Colonic mucosa (tissue), 4 donors: ENCODE measurements at regions not wholly inside any gene's neighbourhood (a gene's known extent, or its start where the extent isn't known, plus 50 kb on each side); places are given as distances from the start of the nearest gene placed in this dataset.

Source experiments
- DNase-seq: peaks from one replicate; pipeline ENCODE4 v3.0.0-alpha.2; 2020
- H3K27ac ChIP-seq: fragments of 200-600 bp; one replicate; pipeline ENCODE4 v1.8.0; 2021
- H3K27me3 ChIP-seq: fragments of 200-600 bp; one replicate; pipeline ENCODE4 v1.8.0; 2021
- H3K36me3 ChIP-seq: fragments of 200-600 bp; one replicate; pipeline ENCODE4 v1.8.0; 2021
- H3K4me1 ChIP-seq: fragments of 200-600 bp; one replicate; pipeline ENCODE4 v1.8.0; 2021; ENCODE audit warnings: mild to moderate bottlenecking
- H3K4me3 ChIP-seq: fragments of 200-600 bp; one replicate; pipeline ENCODE4 v1.8.0; 2021
- H3K9ac ChIP-seq, 2 donors: one replicate each; pipeline ENCODE4 v1.7.0; 2013; ENCODE audit warnings: control low read depth in 2 of 2, low read depth in 2 of 2, low read length in 2 of 2
- H3K9me3 ChIP-seq: fragments of 200-600 bp; one replicate; pipeline ENCODE4 v1.8.0; 2021
- intact Hi-C: fragments of 100-400 bp; cut with DNase I; formaldehyde crosslinking; loops from one replicate; pipeline ENCODE4 v1.14.1; 2022
- TF ChIP-seq, protein P1 (sequence below): fragments of 200-600 bp; IDR thresholded peaks from one replicate; pipeline ENCODE4 v1.8.0; 2022; ENCODE audit warnings: antibody characterized with exemption, mild to moderate bottlenecking
- donor health status: healthy.
- donor health status: DM: no; HTN: no; CAD: no.
- donor health status: DM: no; HTN: no; CAD: no.

DNA sequence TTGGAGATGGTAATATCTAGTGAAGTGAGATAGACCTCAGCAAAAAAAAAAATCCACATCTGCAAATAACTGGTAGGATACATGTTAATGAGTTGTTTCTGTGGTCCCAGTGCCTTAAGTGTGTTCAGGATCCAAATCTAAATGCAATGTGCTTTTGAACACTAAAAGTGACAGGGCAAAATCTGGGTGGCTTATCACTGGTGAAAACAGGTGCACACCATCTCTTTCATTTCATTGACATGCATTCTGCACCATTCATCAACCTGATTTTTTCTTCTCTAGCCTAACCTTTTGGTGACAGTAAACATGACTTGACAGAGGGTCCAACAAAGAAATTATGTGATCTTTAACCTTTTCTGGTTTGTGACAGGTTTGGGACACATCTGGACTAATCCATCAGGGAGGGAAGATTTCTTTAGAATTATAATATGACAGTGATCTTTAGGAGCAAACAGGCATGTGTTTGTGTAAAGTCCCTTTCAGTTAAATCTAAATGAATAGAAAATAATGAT is 201.6 kb upstream of the NEGR1 start:
- no peaks in the 10 kb centered on the region for H3K36me3 ChIP-seq
- H3K4me1 ChIP-seq = no peaks in the 10 kb centered on the region
- no peak overlapping the region for H3K27ac ChIP-seq
- DNase-seq = no peak
- no peak overlapping the region for H3K4me3 ChIP-seq
- TF ChIP-seq, protein P1, sequence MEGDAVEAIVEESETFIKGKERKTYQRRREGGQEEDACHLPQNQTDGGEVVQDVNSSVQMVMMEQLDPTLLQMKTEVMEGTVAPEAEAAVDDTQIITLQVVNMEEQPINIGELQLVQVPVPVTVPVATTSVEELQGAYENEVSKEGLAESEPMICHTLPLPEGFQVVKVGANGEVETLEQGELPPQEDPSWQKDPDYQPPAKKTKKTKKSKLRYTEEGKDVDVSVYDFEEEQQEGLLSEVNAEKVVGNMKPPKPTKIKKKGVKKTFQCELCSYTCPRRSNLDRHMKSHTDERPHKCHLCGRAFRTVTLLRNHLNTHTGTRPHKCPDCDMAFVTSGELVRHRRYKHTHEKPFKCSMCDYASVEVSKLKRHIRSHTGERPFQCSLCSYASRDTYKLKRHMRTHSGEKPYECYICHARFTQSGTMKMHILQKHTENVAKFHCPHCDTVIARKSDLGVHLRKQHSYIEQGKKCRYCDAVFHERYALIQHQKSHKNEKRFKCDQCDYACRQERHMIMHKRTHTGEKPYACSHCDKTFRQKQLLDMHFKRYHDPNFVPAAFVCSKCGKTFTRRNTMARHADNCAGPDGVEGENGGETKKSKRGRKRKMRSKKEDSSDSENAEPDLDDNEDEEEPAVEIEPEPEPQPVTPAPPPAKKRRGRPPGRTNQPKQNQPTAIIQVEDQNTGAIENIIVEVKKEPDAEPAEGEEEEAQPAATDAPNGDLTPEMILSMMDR = no peak
- H3K9ac ChIP-seq = no peak overlapping the region
- H3K9me3 ChIP-seq = no peaks in the 10 kb centered on the region
- no peaks in the 10 kb centered on the region for H3K27me3 ChIP-seq
- intact Hi-C loops = no loop called here

GRCh38 chr1:72482736-72483413 is 200.5 kb upstream of the NEGR1 start:
- H3K27ac ChIP-seq = no peak overlapping the region
- no peak overlapping the region for H3K4me3 ChIP-seq
- H3K4me1 ChIP-seq = no peaks in the 10 kb centered on the region
- TF ChIP-seq, protein P1 = no peak
- H3K27me3 ChIP-seq = no peaks in the 10 kb centered on the region
- H3K36me3 ChIP-seq = no peaks in the 10 kb centered on the region
- no peak for DNase-seq
- H3K9ac ChIP-seq = no peak overlapping the region
- intact Hi-C loops = no loop called here
- no peaks in the 10 kb centered on the region for H3K9me3 ChIP-seq

DNA sequence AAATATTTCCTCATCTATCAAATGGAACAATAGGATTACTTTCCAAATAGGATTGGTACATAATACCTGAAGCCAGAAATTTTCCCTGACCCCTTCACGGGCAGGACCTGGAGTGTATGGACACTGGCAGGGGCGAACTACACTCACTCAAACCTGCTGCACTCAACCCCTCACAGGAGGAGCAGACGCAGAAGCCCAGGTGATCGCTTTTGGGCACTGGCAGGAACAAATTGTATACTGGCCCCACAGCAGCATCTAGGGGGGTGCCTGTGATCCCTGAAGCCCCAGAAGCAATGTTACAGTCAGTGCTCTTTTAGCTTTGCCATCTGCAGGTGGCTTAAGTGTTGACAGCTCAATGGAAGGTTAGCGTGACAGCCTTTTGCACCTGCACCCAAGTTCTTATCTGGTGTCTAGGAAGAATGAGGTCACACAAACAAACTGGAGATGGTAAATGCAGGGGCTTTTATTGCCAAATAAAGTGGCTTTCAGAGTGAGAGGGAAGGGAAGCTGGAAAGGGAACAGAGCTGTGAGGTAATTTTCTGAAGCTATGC is 199.2 kb upstream of the NEGR1 start:
- intact Hi-C loops = no loop called here
- no peak for DNase-seq
- H3K4me3 ChIP-seq = no peak overlapping the region
- no peaks in the 10 kb centered on the region for H3K27me3 ChIP-seq
- no peaks in the 10 kb centered on the region for H3K4me1 ChIP-seq
- H3K36me3 ChIP-seq = no peaks in the 10 kb centered on the region
- H3K27ac ChIP-seq = no peak overlapping the region
- no peak overlapping the region for H3K9ac ChIP-seq
- H3K9me3 ChIP-seq = no peaks in the 10 kb centered on the region
- TF ChIP-seq, protein P1 = no peak

DNA sequence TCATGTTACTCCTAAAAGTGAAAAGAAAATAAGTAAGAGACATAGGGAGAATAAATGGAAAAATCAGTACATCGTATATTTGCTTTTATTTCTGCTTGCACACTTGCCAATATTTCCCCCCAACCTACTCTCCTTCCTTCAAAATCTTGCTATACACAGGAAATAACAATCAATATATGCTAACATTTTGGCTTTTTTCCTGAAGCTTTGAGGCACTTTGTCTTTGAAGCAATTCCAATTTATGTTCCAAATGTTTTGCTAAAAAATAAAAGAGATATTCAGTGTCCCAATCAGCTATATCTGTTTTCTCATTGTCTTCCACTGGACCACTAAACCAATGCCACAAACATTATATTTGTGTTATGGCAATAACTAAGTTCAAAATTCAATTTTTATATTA is 184.0 kb upstream of the NEGR1 start:
- H3K9me3 ChIP-seq = no peaks in the 10 kb centered on the region
- H3K9ac ChIP-seq = no peak overlapping the region
- TF ChIP-seq, protein P1 = no peak
- no peaks in the 10 kb centered on the region for H3K36me3 ChIP-seq
- intact Hi-C loops = no loop called here
- DNase-seq = no peak
- no peak overlapping the region for H3K27ac ChIP-seq
- H3K4me1 ChIP-seq = no peaks in the 10 kb centered on the region
- no peak overlapping the region for H3K4me3 ChIP-seq
- H3K27me3 ChIP-seq = no peaks in the 10 kb centered on the region

GRCh38 chr1:72462186-72462905 is 180.0 kb upstream of the NEGR1 start:
- Histone ChIP-seq H3K9ac (no peak overlapping the region), H3K4me3 (no peak overlapping the region), H3K27me3 (no peaks in the 10 kb centered on the region), H3K27ac (no peak overlapping the region), H3K9me3 (no peaks in the 10 kb centered on the region), H3K36me3 (no peaks in the 10 kb centered on the region), H3K4me1 (no peaks in the 10 kb centered on the region)
- intact Hi-C loops = no loop called here
- DNase-seq = no peak
- TF ChIP-seq, protein P1 = no peak
